ENCODE measurements at regions not wholly inside any gene's neighbourhood (a gene's known extent, or its start where the extent isn't known, plus 50 kb on each side); places are given as distances from the start of the nearest gene placed in this dataset.

DNA sequence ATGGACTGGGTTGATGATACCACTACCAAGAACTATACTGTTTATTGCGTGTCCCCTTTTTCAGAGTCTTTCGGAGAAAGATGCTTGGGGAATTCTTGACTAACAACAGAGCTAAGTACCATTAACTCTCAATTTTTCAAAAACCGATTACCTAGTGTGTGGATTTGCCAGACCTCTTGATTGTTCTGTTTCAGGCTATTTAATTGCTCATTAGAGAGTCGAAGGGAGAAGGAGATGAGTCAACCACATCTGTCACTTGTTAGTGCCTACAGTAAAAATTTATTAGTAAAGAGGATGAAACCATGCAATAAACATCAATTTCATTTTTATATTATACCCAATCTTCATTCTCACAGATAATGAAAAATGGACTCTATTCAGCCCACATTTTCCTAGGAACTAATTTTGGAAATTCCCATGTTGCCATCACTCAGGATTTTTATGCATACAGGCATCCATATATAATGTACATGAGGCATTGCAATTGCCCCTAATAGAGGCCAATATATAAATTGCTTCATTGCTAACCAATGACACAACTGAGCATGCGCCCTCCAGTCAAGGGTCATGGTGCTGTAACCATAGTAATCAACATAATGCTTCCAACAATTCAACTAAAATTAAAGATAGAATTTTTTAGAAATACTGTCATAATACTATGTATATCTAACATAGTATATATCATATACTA is 541.7 kb downstream of the TBL1XR1 start:
- TF ChIP-seq, protein P1, sequence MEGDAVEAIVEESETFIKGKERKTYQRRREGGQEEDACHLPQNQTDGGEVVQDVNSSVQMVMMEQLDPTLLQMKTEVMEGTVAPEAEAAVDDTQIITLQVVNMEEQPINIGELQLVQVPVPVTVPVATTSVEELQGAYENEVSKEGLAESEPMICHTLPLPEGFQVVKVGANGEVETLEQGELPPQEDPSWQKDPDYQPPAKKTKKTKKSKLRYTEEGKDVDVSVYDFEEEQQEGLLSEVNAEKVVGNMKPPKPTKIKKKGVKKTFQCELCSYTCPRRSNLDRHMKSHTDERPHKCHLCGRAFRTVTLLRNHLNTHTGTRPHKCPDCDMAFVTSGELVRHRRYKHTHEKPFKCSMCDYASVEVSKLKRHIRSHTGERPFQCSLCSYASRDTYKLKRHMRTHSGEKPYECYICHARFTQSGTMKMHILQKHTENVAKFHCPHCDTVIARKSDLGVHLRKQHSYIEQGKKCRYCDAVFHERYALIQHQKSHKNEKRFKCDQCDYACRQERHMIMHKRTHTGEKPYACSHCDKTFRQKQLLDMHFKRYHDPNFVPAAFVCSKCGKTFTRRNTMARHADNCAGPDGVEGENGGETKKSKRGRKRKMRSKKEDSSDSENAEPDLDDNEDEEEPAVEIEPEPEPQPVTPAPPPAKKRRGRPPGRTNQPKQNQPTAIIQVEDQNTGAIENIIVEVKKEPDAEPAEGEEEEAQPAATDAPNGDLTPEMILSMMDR (conservative IDR thresholded peaks at IDR 0.05; ENCODE audit: low read length), result no peak
- no peak for TF ChIP-seq EZH2phosphoT487 (IDR thresholded peaks at IDR 0.05; ENCODE audit: borderline replicate concordance, low read depth, low read length)
